IPS DF 4.7 (cell line): ENCODE measurements at regions not wholly inside any gene's neighbourhood (a gene's known extent, or its start where the extent isn't known, plus 50 kb on each side); places are given as distances from the start of the nearest gene placed in this dataset.
"Not testable (repeated sequence)": the region's sequence is repeated elsewhere in the genome, so short reads cannot be mapped to it uniquely, and the experiment has no call there.

Experiments
- DNase-seq: peaks from one replicate; pipeline ENCODE4 v3.0.0-alpha.2; 2013; ENCODE audit warnings: low spot score; ENCODE audit errors: extremely low read depth

DNA sequence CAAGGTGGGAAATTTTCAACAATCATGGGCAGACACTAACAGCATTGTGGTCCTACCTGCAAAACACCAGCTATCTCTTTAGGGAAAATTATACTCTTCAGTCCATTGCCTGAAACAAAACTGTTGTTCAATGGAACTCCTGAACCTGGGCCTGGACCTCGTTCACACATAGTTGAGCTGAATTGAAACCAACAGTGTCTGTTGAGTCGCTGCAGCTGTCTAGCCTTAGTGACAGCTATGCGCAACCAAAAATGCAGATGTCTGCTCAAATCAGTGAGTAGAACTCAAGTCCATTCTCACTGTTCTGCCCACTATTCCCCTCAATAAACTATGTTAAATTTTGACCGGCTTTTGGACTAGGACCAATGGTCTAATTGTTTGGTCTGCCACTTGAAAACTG lies 286.2 kb downstream of the TFAP2A start:
- DNase-seq: no peak

DNA sequence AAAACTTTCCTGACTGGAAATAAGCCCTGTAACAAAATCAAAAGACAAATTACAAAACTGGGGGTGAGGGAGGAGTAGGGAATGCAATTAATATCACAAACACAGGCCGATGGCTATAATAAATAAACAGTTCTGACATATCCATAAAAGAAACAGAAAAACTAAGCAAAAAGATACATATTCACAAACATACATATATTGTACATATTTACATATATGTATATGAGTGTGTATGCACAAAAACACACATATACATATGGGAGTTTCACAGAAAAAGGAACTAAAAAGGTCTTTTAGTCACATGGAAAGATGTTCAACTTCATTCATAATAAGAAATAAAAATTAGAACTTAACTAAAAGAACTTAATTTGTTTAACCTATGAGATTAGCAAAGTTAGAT lies 292.7 kb downstream of the TFAP2A start:
- DNase-seq: no peak

DNA sequence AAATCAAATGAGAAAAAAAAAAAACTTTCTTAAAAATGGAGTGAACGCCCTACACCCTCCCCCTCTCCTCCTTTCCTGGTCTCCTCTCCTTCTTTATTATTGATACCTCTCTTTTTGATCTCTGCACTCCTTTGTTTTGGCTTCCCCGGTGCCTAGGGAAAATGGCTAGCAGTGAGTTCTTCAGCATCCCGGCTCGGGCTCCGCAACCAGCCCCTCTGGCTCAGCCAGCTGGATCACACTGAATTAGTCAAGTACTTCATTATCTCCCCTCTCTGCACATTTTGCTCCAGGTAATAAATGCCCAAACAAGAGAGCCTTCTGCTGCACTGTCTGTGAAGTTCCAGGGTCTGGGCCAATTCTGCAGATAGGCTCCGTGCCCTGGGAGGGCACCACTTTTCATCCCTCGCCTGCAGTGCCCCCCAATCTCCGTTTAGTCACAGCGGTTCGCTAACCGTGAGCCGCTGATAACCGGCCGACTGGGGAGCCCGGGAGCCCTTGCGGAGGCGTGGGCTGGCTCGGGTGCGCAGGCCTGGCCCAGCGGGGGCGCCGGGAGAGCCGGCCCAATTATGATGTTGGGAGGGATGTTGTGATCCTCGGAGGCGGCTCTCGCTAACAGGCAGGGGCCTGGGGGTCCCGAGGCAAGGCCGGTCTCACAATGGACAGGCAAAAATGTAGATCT lies 301.9 kb downstream of the TFAP2A start:
- no peak for DNase-seq

DNA sequence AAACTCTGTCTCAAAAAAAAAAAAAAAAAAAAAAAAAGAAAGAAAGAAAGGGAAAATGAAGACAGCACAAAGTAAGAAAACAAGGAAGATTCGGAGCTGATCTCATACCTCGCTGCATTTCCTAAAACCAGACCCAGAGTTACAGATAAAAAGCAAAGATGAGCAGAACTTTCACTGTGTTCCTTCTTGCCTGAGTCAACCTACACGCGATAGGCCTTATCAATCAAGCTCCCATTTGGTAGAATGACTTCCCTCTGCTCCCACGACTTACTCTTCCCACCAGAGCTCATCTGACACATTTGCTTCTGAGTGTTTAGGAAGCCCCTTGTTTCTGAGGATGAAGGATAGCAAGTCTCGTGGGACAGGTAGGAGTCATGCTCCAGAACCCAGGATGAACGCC lies 302.9 kb downstream of the TFAP2A start:
- DNase-seq: no peak

DNA sequence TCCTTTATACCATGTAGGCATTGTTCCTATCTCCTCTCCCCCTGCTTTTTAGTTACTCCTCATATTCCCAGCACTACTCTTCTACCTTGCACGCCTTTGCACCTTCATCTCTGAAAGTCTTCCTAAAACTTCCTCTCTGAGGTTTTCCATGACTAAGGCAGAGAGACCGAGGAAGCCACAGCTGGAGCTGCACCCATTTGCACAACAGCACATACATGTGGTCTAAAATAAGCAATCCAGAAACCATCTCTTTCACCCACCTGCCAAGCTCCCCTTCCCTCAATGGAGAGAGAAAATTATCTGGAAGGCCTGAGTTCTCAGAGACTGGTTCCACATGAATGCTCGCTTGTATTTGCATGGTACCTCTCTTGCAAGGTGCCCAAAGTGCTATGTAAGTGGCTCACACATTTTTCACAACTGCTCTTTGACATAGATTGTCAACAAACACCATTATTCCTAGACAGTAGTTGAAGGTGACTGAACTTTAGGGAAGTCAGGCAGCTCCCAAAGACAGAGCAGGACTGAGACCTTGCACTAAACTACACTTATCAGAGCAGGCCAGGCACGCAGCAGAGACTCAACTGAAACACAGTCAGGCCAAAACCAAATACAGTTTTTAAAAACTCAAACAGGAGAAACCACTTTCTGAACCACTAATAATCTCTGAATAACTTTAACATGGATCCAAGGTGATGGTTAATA lies 313.2 kb downstream of the TFAP2A start:
- DNase-seq: no peak

DNA sequence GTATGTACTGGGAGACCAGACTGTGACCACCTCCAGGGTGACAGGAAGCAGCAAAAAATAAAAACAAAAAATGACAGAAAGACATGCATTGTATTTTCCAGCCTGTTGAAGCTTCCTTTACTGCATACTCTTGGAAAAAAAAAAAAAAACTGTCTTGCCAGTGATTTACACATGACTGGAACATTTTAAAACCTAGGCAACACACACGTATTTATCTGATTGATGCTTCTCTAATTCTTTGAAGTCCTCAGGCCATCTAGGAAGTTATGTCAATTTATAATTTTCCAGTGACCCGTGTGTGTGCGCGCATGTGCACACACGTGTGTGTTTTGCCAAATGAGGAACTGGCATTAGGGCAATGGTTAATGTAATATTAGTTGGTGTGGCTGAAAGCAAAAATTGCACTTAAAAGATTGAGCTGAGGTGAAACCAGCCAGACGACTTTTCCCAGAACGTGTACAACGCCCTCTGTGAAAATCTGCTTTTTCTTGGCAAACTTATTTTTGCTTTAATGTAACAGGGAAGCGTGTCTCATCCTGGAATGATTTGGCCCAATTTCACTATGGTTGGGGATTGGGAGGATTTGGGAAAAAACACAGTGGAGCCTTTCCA lies 315.2 kb downstream of the TFAP2A start:
- no peak for DNase-seq

DNA sequence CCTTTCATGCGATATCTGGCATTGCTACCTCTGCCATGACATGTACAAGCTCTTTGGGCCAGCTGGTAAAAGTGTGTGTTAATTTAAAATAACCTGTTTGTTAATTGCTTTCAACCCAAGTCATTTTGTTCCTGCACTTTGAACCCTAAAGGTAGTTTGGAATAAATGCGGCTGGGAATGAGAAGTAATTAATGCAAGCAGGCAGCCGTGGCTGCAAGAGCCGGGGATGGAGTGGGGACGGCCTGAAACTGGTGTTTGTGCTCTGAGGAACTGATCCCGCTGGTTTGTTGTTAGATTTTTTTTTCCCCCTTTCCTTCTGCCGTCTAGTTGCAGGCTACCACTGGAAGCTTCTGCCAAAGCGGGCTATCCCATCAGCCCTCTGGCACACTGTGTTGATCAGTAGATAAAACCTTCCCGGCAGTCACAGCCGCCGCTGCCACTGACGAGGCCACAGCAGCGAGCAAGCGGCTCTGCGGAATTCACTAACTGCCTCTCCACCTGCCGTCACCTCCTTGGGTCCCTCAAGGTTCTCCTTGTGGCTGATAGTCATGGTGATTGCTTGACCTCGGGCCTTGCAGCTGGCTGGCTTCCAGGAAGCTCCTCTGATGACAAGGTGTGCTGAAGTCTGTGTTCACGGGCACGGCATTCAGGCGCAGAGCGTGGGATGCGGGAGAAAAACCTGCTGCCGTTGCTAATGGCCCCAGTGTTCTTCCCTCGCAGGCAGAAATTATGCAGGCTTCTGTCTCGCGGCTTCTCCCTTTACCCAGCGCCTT lies 315.9 kb downstream of the TFAP2A start:
- DNase-seq: no peak

DNA sequence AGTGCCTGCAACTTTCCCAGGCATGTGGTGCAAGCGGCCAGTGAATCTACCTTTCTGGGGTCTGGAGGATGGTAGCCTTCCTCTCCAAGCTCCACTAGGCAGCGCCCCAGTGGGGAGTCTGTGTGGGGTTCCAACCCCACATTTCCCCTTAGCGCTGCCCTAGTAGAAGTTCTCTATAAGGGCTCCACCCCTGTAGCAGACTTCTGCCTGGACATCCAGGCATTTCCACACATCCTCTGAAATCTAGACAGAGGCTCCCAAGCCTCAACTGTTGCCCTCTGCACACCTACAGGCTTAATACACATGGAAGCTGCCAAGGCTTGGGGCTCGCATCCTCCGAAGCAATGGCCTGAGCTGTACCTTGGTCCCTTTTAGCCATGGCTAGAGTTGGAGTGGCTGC lies 321.6 kb downstream of the TFAP2A start:
- no peak for DNase-seq

DNA sequence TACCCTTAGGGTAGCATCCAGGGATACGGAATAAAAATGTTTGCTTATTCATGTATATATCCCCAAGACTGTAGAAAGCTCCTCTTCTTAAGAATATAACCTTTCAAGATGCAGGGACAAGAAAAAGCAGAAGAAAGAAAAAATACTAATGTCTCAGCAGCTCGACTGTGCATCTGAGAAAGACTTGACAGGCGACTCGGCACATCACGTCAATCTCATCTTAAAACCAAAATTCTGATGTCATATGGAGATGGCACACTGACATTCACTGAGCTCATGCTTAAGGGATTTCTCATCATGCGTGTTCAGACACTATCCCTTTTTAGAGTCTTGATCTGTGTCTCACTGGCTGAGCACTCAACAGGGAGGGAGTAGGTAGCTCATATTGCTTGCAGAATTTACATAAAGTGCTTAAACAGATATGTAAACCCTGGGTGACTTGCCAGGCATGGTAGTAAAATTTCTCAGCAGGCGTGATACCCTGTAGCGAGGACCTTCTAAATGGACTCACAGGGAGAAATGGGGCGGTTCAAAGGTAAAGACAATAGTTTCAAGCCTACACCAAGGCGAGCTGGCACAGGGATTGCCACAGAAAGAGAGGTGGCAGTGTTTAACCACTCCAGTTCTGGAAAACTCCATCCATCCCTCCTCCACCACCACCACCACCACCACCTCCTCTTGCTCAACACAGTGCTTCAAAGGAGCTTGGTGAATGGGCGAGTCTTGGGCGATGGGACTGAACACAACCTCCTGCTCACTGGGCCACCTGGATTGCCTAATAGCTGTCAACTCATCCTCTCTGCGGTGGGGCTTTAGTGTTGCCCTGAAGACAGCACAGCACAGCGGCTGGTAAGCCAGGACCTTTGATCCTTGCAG lies 330.5 kb downstream of the TFAP2A start:
- DNase-seq: no peak

DNA sequence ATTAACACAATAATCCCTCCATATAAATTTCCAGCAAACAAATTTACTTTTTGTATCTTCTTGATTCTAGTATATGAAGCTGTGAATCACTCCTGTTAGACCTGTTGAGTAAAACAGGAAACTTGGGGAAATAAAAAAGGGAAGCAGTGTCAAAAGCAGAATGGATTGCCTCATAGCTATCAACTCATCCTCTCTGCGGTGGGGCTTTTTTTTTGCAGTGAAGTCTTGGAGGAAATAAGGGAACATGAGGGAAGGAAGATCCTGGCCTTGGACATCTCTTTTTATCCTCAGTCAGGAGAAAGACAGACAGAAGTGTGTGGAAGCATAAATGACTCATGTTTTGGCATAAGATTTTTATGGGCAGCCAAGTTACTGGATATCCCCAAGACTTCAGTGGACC lies 332.5 kb downstream of the TFAP2A start:
- no peak for DNase-seq

DNA sequence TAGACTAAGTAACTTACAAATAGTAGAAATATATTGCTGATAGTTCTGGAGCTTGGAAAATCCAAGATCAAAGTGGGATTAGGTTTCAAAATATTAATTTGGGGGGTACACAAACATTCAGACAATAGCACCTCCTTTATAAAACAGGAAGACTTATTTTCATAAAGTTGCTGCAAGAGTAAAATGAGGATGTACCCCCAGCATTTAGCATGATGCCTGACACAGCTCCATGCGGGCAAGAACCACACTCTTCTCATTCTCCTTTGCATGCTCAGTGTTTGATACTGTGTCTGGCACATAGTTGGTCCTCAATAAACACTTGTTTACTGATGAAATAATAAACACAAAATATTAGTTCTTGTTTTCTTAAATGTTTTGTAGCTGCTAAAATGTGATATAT lies 332.9 kb downstream of the TFAP2A start:
- no peak for DNase-seq

DNA sequence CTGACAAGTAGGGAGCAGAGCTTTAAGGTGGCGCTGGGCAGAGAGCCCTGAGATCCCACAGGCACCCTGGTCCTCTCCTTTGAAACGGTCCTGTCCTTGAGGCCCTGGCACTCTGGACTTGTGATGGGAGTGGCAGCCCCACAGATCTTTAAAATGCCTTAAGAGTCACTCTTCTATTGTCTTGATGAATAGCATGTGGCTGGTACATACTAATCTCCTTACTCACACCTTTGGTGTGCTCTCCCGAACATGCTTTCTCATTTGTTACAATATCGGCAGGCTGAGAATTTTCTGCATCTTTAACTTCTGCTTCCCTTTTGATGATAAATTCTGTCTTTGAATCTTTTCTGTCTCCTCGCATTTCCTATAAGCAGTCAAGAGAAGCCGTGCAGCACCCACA lies 333.8 kb downstream of the TFAP2A start:
- DNase-seq: no peak

DNA sequence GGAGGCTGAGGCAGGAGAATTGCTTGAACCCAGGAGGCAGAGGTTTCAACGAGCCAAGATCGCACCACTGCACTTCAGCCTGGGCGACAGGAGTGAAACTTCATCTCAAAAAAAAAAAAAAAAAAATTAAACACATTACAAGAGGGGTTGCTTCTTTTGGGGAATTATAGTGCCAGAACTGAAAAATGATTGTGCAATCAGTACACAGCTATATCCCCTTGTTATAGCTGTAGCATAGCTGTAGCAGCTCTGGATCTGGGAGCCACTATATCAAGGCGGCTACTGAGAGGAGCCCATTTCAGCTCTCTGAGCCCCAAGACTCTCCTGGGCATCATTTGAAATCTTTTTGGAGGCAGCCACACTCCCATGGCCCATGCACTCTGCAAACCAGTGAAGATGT lies 334.3 kb downstream of the TFAP2A start:
- DNase-seq: no peak

DNA sequence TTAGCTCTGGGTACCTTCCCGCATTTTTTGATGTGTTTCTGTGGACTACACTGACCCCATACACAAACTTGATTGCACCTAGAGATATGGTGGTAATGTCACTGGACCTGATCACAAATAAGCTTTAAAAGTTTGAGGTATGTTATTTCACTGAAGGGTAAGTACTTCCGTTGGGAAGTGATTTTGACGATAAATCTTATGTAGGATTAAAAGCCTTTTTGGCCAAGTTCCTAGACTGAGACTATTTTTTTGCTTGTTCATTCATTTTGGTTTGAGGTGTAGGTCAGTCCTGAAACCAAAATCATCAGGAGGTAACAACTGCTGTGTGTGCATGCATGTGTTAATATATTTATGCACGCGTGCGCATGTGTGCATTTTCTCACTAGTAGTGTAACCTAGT lies 336.3 kb downstream of the TFAP2A start:
- DNase-seq: no peak

DNA sequence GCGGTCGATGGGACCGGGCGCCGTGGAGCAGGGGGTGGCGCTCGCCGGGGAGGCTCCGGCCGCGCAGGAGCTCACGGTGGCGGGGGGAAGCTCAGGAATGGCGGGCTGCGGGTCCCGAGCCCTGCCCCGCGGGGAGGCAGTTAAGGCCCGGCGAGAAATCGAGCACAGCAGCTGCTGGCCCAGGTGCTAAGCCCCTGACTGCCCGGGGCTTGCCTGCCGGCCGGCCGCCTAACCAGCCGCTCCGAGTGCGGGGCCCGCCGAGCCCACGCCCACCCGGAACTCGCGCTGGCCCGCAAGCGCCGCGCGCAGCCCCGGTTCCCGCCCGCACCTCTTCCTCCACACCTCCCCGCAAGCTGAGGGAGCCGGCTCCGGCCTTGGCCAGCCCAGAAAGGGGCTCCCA lies 340.1 kb downstream of the TFAP2A start:
- not testable (repeated sequence) for DNase-seq

DNA sequence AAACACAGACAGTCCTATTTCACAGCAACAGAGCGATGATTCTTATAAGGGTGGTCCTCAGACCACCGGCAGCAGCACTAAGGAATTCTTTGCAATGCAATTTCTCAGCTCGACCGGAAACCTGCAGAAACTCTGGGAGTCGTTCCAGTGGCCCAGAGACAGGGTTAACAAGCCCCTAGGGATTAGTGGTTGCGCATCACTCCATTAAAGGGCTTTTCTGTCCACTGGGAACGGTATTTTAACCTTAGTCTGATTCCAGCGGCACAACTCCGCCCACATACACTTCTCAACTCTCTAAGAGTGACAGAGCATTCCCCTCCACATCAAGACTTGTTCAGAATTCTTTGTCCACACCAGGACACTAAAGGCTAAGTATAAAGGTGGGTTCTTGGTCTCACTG lies 341.5 kb downstream of the TFAP2A start:
- DNase-seq: no peak

DNA sequence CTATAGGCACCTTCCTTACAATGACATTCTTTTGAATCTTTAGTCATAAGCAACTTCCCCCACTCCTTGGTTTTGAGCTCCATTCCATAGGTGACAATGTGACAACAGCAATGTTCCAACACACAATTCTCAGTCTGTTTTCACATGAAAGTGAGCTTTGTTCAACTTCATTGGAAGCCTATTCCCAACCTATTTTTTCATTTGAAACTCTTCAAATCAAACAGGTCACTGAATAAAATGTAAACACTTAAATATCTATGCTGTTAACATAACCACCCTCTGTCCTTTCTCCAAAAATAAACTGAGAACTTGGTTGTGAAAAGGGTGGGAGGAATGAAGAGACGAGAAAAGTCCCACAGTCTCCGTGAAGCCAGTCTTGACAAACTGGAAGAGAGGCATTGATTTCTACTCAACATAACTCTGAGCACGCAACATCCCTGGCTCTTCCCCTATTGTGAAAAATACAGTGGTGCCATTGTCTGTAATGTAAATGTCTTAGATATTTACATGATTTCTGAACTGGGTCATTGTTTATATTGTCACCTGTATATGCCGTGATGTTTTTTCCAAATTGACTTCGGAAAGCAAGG lies 343.1 kb downstream of the TFAP2A start:
- no peak for DNase-seq

DNA sequence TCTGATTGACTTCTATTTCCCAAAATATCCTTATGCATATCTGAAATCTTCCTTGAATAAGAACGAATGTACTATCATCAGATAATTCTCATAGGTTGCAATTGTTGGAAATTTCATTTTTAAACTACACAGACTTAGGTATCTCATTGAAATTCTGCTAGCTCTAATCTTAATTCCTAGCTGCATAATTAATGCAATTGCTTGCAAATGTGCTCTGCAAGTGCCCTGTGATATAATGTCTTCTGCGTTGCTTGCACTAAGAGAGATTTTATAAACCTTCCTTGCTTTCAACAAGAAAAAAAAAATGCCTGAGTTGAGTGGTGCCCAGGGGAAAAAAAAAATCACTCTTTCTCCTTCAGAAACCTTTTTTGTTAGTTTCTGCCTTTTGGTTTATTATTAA lies 354.9 kb downstream of the TFAP2A start:
- no peak for DNase-seq

DNA sequence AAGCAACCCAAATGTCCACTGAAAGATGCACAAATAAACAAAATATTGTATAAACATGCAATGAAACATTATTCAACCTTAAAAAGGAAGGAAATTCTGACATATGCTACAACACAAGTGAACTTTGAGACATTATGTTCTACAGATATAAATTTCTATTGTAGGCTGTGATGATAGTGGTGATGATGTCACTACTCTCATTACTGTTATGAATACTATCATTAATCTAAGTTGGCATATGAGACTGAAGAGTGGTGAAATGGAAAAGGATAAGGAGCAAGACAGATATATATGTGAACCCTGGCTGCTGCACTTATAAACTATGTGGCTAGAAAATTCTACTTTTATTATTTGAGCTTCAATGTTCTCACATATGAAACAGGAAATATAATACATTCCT lies 360.2 kb downstream of the TFAP2A start:
- DNase-seq: no peak

DNA sequence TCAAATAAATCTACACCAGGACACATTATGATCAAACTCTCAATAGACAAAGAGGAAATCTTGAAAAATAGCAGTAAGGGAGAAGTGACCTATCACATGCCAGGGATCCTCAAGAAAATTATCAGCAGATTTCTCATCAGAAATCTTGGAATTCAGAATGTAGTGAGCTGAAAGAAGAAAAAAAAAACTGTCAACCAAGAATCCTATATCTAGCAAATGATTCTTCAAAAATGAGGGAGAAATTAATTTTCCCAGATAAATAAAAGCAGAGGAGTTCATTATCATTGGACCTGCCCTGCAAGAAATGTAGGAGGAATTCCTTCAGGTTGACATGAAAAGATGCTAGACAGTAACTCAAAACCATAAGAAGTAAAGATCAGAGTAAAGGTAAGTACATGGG lies 363.6 kb downstream of the TFAP2A start:
- no peak for DNase-seq
